GM13976 (cell line): ENCODE measurements at regions not wholly inside any gene's neighbourhood (a gene's known extent, or its start where the extent isn't known, plus 50 kb on each side); places are given as distances from the start of the nearest gene placed in this dataset.
"Not testable (repeated sequence)": the region's sequence is repeated elsewhere in the genome, so short reads cannot be mapped to it uniquely, and the experiment has no call there.

Experiments
- DNase-seq: peaks from one replicate; pipeline ENCODE4 v3.0.0; 2012; ENCODE audit warnings: low spot score
- CTCF ChIP-seq: IDR thresholded peaks from 2 replicates; pipeline ENCODE4 v1.5.1; 2012; ENCODE audit warnings: borderline replicate concordance, mild to moderate bottlenecking; ENCODE audit not compliant: insufficient read depth; ENCODE audit errors: extremely low read depth, missing control alignments, control extremely low read depth
- in situ Hi-C: fragments of 300-500 bp; cut with MboI; formaldehyde crosslinking; loops from one replicate; pipeline ENCODE4 v1.12.0; 2022; ENCODE audit warnings: low sequenced_read_pairs, mixed read lengths, inconsistent platforms; ENCODE audit not compliant: unreplicated experiment

- DNase-seq, result no peak
- no peak for TF ChIP-seq CTCF
- in situ Hi-C loops, result no loop called here
These were observed 116.6 kb downstream of the SLC4A3 start for GRCh38 chr2:219744066-219744465.

GRCh38 chr2:219744600-219744999 is 117.2 kb downstream of the SLC4A3 start:
- DNase-seq, result no peak
- in situ Hi-C loops, result no loop called here
- no peak for TF ChIP-seq CTCF

DNA sequence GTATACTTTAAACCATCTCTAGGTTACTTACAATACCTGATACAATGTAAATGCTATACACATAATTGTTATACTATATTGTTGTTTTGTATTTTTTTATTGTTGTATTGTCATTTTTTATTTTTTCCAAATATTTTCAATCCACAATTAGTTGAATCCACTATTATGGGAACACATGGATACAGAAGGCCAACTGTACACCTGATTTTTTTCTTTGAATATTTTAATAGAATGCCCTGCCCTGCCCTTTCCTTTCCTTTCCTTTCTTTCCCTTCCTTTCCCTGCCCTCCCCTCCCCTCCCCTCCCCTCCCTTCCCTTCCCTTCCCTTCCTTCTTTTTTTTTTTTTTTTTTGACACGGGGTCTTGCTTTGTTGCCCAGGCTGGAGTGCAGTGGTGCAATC is 120.2 kb downstream of the SLC4A3 start:
- in situ Hi-C loops, result no loop called here
- TF ChIP-seq CTCF, result no peak
- DNase-seq, result no peak

DNA sequence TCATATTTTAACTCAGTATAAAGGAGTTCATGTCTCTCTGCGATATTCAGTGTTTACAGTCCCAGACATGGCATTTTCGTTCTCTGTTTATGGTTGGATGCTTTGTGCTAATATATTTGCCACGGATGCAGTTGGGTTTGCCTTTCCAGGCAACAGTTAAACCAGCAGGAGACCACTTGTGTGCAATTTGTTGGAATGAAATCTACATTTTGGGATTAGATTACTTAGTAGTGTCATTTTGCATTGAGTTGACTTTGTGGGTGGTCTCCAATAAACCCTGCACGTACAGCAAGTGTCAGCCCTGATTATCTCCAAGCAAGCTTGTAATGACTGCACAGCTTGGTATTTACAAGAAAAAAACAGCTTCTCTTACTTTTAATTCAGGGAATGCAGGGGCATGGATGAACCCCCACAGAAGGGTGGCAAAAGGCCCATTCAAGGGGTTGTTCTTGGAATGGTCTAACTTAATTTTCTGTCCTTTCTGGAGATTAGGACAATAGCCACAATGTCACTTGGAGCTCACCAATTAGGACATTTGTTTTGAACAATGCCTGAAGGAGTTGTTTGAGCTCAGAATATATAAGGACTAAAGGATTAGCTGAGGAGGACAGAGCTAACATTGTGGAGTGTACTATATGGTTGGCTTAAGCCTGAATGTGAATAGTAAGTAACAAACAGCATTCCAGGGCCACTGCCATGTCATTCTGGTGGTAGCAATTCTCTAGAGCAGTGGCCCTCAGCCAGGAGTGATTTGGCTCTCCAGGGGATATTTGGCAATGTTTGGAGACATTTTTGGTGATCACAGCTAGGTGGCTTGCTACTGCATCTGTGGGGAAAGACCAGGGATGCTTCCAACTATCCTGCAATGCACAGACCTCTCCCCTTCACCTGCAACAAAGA is 121.5 kb downstream of the SLC4A3 start:
- TF ChIP-seq CTCF, result no peak
- in situ Hi-C loops, result no loop called here
- no peak for DNase-seq

DNA sequence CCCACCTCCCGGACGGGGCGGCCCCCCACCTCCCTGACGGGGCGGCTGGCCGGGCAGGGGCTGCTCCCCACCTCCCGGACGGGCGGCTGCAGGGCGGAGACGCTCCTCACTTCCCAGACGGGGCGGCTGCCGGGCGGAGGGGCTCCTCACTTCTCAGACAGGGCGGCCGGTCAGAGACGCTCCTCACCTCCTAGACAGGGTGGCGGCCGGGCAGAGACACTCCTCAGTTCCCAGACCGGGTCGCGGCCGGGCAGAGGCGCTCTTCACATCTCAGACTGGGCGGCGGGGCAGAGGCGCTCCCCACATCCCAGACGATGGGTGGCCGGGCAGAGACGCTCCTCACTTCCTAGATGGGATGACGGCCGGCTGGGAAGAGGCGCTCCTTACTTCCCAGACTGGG is 123.7 kb downstream of the SLC4A3 start:
- in situ Hi-C loops, DNase-seq: not testable (repeated sequence)

DNA sequence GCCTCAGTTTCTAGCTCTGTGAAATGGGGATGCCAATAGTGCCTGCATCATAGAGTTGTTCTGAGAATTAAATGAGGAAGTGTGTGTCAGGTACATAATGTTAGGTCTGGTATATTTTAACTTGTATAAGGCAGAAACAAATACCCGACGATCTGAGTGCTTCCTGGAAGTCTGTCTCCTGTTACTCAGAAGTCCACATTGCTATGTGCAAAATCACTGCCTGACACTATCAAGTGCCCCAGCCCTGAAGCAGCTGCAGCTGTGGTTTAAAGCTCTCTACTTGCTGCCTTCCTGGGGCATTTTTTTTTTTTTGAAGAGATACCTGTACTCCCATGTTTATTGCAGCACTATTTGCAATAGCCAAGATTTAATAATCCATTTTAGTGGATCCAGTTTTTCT is 125.3 kb downstream of the SLC4A3 start:
- TF ChIP-seq CTCF, result no peak
- in situ Hi-C loops, result no loop called here
- no peak for DNase-seq

DNA sequence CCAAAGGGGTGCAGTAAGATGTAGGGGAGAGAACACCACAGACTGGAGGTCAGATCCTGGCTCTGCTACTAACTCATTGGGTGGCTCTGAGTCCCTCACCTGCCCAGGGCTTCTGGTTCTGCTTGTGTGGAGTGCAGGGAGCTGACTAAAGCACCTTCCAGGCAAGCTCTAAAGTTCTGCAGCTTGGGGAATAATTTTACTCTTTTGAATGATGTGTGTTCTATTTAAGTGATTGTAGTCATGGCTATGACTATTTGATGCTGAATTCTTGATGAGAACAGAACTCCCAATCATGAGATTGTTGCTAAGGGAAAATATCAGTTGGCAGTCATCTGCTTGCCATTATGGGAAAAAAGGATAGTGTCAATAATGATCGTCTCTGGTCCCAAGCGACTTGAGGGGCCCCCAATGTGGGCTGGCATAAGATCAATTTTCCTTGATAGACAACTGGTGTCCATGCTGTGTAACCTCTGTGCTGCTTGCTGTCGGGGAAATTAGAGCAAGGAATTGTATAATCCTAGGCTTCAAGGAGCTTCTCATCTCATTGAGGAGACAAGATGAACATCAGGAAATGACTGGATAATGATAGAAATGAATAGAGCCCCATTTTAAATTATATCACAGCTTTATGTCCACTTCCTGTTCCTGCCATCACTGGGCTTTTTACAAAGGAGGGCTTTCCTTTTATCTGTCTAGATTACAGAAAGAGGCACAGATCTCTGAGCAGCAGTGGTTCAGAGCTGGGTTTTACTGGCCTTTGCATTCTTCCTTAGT is 131.7 kb downstream of the SLC4A3 start:
- in situ Hi-C loops, result no loop called here
- no peak for TF ChIP-seq CTCF
- no peak for DNase-seq
